Uterus (tissue), 3 donors: ENCODE measurements at regions not wholly inside any gene's neighbourhood (a gene's known extent, or its start where the extent isn't known, plus 50 kb on each side); places are given as distances from the start of the nearest gene placed in this dataset.

Experiments used
- DNase-seq, 2 donors: peaks; one replicate each; pipeline ENCODE4 v3.0.0-alpha.2; 2019 to 2020
- H3K27ac ChIP-seq, 2 donors: fragments of 200-600 bp; sonication (generic); 1 replicate in 1 of 2; 2 replicates in 1 of 2; pipeline ENCODE4 v1.5.1; 2016 to 2018
- H3K27me3 ChIP-seq, 2 donors: fragments of 200-600 bp; sonication (generic); one replicate each; pipeline ENCODE4 v1.5.1; 2018 to 2019; ENCODE audit warnings: control low read depth in 1 of 2
- H3K36me3 ChIP-seq, 2 donors: fragments of 200-600 bp; sonication (generic); one replicate each; pipeline ENCODE4 v1.5.1; 2019; ENCODE audit warnings: control low read depth in 1 of 2
- H3K4me1 ChIP-seq, 2 donors: fragments of 200-600 bp; sonication (generic); one replicate each; pipeline ENCODE4 v1.5.1; 2018 to 2019; ENCODE audit warnings: control low read depth in 1 of 2
- H3K4me3 ChIP-seq, 2 donors: fragments of 200-600 bp; sonication (generic); 1 replicate in 1 of 2; 2 replicates in 1 of 2; pipeline ENCODE4 v1.5.1; 2018 to 2019; ENCODE audit warnings: mild to moderate bottlenecking in 1 of 2
- H3K9me3 ChIP-seq, 2 donors: fragments of 200-600 bp; sonication (generic); one replicate each; pipeline ENCODE4 v1.5.1; 2019; ENCODE audit warnings: control low read depth in 1 of 2
- POLR2A ChIP-seq, 2 donors: fragments of 450-650 bp; IDR thresholded peaks; one replicate each; pipeline ENCODE4 v1.6.1; 2016; ENCODE audit warnings: antibody characterized with exemption in 2 of 2, mild to moderate bottlenecking in 1 of 2, moderate library complexity in 1 of 2
- intact Hi-C: fragments of 100-400 bp; cut with DNase I; formaldehyde crosslinking; loops from one replicate; pipeline ENCODE4 v1.15.1; 2023; ENCODE audit warnings: low total_unique reads
- TF ChIP-seq, protein P1 (sequence below), 4 experiments: fragments of 200-600 bp in 2 of 4; fragments of 450-650 bp in 2 of 4; sonication (generic) in 2 of 4; IDR thresholded peaks; one replicate each; pipeline ENCODE4 v1.5.1; 2016 to 2019; ENCODE audit warnings: antibody characterized with exemption in 4 of 4, mild to moderate bottlenecking in 2 of 4, moderate library complexity in 1 of 4
- donor health status: DM: yes; HTN: yes; CAD: no.

- no peaks in the 10 kb centered on the region for H3K36me3 ChIP-seq
- H3K4me3 ChIP-seq = no peak overlapping the region
- no peak for DNase-seq
- H3K27me3 ChIP-seq = no peaks in the 10 kb centered on the region
- intact Hi-C loops = no loop called here
- H3K4me1 ChIP-seq = no peaks in the 10 kb centered on the region
- TF ChIP-seq, protein P1, sequence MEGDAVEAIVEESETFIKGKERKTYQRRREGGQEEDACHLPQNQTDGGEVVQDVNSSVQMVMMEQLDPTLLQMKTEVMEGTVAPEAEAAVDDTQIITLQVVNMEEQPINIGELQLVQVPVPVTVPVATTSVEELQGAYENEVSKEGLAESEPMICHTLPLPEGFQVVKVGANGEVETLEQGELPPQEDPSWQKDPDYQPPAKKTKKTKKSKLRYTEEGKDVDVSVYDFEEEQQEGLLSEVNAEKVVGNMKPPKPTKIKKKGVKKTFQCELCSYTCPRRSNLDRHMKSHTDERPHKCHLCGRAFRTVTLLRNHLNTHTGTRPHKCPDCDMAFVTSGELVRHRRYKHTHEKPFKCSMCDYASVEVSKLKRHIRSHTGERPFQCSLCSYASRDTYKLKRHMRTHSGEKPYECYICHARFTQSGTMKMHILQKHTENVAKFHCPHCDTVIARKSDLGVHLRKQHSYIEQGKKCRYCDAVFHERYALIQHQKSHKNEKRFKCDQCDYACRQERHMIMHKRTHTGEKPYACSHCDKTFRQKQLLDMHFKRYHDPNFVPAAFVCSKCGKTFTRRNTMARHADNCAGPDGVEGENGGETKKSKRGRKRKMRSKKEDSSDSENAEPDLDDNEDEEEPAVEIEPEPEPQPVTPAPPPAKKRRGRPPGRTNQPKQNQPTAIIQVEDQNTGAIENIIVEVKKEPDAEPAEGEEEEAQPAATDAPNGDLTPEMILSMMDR (IDR thresholded peaks at IDR 0.05) = no peak
- TF ChIP-seq POLR2A (IDR thresholded peaks at IDR 0.05) = no peak
- H3K27ac ChIP-seq = no peak overlapping the region
- no peaks in the 10 kb centered on the region for H3K9me3 ChIP-seq
Observed at GRCh38 chr21:31414263-31415000, 70.4 kb upstream of the TIAM1 start.

DNA sequence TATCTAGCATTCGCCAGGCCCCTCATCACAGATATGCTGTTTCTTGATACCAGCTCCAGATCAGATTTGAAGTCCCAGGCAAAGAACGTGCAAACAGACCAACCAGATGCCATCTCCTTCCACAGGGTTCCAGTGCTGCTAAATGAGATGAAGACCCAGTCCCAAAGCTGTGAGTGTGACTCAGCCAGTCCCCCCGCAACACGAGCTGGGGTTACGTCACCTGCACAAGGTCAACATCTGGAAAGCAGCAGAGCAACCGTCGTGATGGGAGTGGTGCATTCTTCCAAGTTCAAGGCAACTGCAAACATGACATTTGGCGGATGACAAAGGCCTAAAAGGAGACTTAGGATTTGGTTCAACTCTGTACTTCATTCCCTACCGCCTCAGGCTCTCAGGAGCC, 69.6 kb upstream of the TIAM1 start:
- Histone ChIP-seq H3K36me3 (no peaks in the 10 kb centered on the region), H3K4me1 (no peaks in the 10 kb centered on the region), H3K9me3 (no peaks in the 10 kb centered on the region), H3K27ac (no peak overlapping the region), H3K4me3 (no peak overlapping the region), H3K27me3 (no peaks in the 10 kb centered on the region)
- intact Hi-C loops = no loop called here
- TF ChIP-seq POLR2A (IDR thresholded peaks at IDR 0.05) = no peak
- TF ChIP-seq, protein P1 (IDR thresholded peaks at IDR 0.05) = no peak
- DNase-seq = no peak

GRCh38 chr21:31410499-31411131, 66.6 kb upstream of the TIAM1 start:
- DNase-seq = no peak
- no peaks in the 10 kb centered on the region for H3K9me3 ChIP-seq
- H3K27ac ChIP-seq = no peak overlapping the region
- no peaks in the 10 kb centered on the region for H3K4me1 ChIP-seq
- H3K27me3 ChIP-seq = no peaks in the 10 kb centered on the region
- intact Hi-C loops = no loop called here
- H3K36me3 ChIP-seq = no peaks in the 10 kb centered on the region
- no peak overlapping the region for H3K4me3 ChIP-seq
- TF ChIP-seq, protein P1 (IDR thresholded peaks at IDR 0.05) = no peak
- TF ChIP-seq POLR2A (IDR thresholded peaks at IDR 0.05) = no peak

DNA sequence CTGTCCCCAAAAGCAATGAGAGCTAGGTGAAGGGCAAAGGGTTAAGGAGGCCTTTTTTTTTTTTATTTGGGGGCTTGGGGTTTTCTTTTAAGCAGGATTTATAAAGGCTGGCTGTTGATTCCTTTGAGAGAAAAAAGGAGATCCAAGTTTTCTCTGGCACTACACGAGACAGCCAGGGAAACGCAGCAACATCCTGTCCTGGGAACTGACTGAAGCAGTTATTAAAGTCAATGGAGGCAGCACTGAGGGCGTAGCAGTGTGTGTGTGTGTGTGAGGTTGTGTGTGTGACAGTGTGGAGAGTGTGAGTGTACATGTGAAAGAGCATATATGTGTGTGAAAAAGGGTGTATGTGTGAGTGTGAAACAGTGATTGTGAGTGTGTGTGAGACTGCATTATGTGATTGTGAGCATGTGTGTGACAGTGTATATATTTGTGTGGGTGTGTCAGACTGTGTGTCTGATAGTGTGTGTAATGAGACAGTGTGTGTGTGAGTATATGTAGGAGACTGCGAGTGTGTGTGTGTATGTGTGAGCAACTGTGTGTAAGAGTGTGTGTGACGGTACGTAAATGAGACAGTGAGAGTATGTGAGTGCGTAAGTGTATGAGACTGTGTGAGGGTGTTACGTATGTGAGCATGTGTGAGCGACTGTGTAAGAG, 65.9 kb upstream of the TIAM1 start:
- H3K4me1 ChIP-seq = no peaks in the 10 kb centered on the region
- H3K4me3 ChIP-seq = no peak overlapping the region
- H3K27ac ChIP-seq = no peak overlapping the region
- TF ChIP-seq POLR2A (IDR thresholded peaks at IDR 0.05) = no peak
- TF ChIP-seq, protein P1 (IDR thresholded peaks at IDR 0.05) = no peak
- no peaks in the 10 kb centered on the region for H3K9me3 ChIP-seq
- DNase-seq = no peak
- intact Hi-C loops = no loop called here
- no peaks in the 10 kb centered on the region for H3K36me3 ChIP-seq
- H3K27me3 ChIP-seq = no peaks in the 10 kb centered on the region
